ENCODE measurements at regions not wholly inside any gene's neighbourhood (a gene's known extent, or its start where the extent isn't known, plus 50 kb on each side); places are given as distances from the start of the nearest gene placed in this dataset.
"Not testable (repeated sequence)": the region's sequence is repeated elsewhere in the genome, so short reads cannot be mapped to it uniquely, and the experiment has no call there.

GRCh38 chr4:148653681-148654080 is 211.5 kb upstream of the NR3C2 start:
- DNase-seq (ENCODE audit: low spot score), result no peak

- DNase-seq (ENCODE audit: low spot score), result peak; percentile 39
Measured at GRCh38 chr4:148651991-148652390, 209.8 kb upstream of the NR3C2 start.

- peak; percentile 73 for DNase-seq (ENCODE audit: low spot score)
Measured at GRCh38 chr4:148649652-148650331, 207.6 kb upstream of the NR3C2 start.

- no peak for DNase-seq (ENCODE audit: low spot score)
Measured at GRCh38 chr4:148643851-148644250, 201.6 kb upstream of the NR3C2 start.

GRCh38 chr4:148642907-148643306 is 200.7 kb upstream of the NR3C2 start:
- DNase-seq (ENCODE audit: low spot score), result no peak

GRCh38 chr4:148638079-148638478 is 195.9 kb upstream of the NR3C2 start:
- not testable (repeated sequence) for DNase-seq (ENCODE audit: low spot score)

- not testable (repeated sequence) for DNase-seq (ENCODE audit: low spot score)
Measured at GRCh38 chr4:148637453-148637852, 195.2 kb upstream of the NR3C2 start.

- DNase-seq (ENCODE audit: low spot score), result no peak
Measured at GRCh38 chr4:148634476-148634875, 192.3 kb upstream of the NR3C2 start.

- no peak for DNase-seq (ENCODE audit: low spot score)
Measured at GRCh38 chr4:148633720-148634119, 191.5 kb upstream of the NR3C2 start.

- DNase-seq (ENCODE audit: low spot score), result no peak
Measured at GRCh38 chr4:148632476-148632875, 190.3 kb upstream of the NR3C2 start.

- no peak for DNase-seq (ENCODE audit: low spot score)
Measured at GRCh38 chr4:148630051-148630450, 187.8 kb upstream of the NR3C2 start.

- DNase-seq (ENCODE audit: low spot score), result no peak
Measured at GRCh38 chr4:148618856-148619255, 176.6 kb upstream of the NR3C2 start.

- no peak for DNase-seq (ENCODE audit: low spot score)
Measured at GRCh38 chr4:148608968-148609367, 166.8 kb upstream of the NR3C2 start.

- DNase-seq (ENCODE audit: low spot score), result not testable (repeated sequence)
Measured at GRCh38 chr4:148598418-148599207, 156.4 kb upstream of the NR3C2 start.

- no peak for DNase-seq (ENCODE audit: low spot score)
Measured at GRCh38 chr4:148589182-148589581, 147.0 kb upstream of the NR3C2 start.

- DNase-seq (ENCODE audit: low spot score), result no peak
Measured at GRCh38 chr4:148575577-148575976, 133.4 kb upstream of the NR3C2 start.

GRCh38 chr4:148574911-148575310 is 132.7 kb upstream of the NR3C2 start:
- DNase-seq (ENCODE audit: low spot score), result no peak

GRCh38 chr4:148574502-148574901 is 132.3 kb upstream of the NR3C2 start:
- peak; percentile 38 for DNase-seq (ENCODE audit: low spot score)

GRCh38 chr4:148574066-148574465 is 131.9 kb upstream of the NR3C2 start:
- DNase-seq (ENCODE audit: low spot score), result no peak

GRCh38 chr4:148573296-148573695 is 131.1 kb upstream of the NR3C2 start:
- DNase-seq (ENCODE audit: low spot score), result no peak

- DNase-seq (ENCODE audit: low spot score), result no peak
Measured at GRCh38 chr4:148565801-148566200, 123.6 kb upstream of the NR3C2 start.

- DNase-seq (ENCODE audit: low spot score), result no peak
Measured at GRCh38 chr4:148563684-148564083, 121.5 kb upstream of the NR3C2 start.

- DNase-seq (ENCODE audit: low spot score), result no peak
Measured at GRCh38 chr4:148561467-148561866, 119.3 kb upstream of the NR3C2 start.
